SK-N-SH treated with all-trans-retinoic acid at 6 μM for 48 hours (cell line): ENCODE measurements at regions not wholly inside any gene's neighbourhood (a gene's known extent, or its start where the extent isn't known, plus 50 kb on each side); places are given as distances from the start of the nearest gene placed in this dataset.

Source experiments
- POU6F1 ChIP-seq: fragments of 250-450 bp; sonication (Bioruptor Pico); IDR thresholded peaks from 2 replicates; pipeline ENCODE4 v1.8.0; 2021; ENCODE audit warnings: low read depth, mild to moderate bottlenecking, moderate library complexity, borderline replicate concordance
- TSHZ2 ChIP-seq: fragments of 250-450 bp; sonication (Bioruptor Pico); IDR thresholded peaks from 2 replicates; pipeline ENCODE4 v1.5.0; 2020; ENCODE audit warnings: mild to moderate bottlenecking, moderate library complexity
- ZFP3 ChIP-seq: fragments of 250-450 bp; sonication (Bioruptor Pico); IDR thresholded peaks from 2 replicates; pipeline ENCODE4 v1.5.0; 2020; ENCODE audit warnings: mild to moderate bottlenecking, moderate library complexity
- ZFP30 ChIP-seq: fragments of 450-650 bp; formaldehyde crosslinking; IDR thresholded peaks from 2 replicates; pipeline ENCODE4 v1.5.0; 2022; ENCODE audit warnings: mild to moderate bottlenecking, moderate library complexity
- ZNF70 ChIP-seq: fragments of 450-650 bp; formaldehyde crosslinking; IDR thresholded peaks from 2 replicates; pipeline ENCODE4 v1.5.0; 2020; ENCODE audit warnings: mild to moderate bottlenecking, moderate library complexity

GRCh38 chr13:80012251-80012650 lies 328.7 kb downstream of the SPRY2 start:
- TF ChIP-seq TSHZ2 (CRISPR knock-in tag) (no peak), ZFP30 (CRISPR knock-in tag) (no peak), ZNF70 (CRISPR knock-in tag) (no peak), ZFP3 (CRISPR knock-in tag) (no peak), POU6F1 (CRISPR knock-in tag) (no peak)
